SU-DHL-6 (cell line): ENCODE measurements at regions not wholly inside any gene's neighbourhood (a gene's known extent, or its start where the extent isn't known, plus 50 kb on each side); places are given as distances from the start of the nearest gene placed in this dataset.

Experiments
- EZH2phosphoT487 ChIP-seq: fragments of 200-600 bp; sonication (generic), shearing (Covaris generic); conservative IDR thresholded peaks from 2 replicates; pipeline ENCODE4 v1.6.1; 2018; ENCODE audit warnings: mild to moderate bottlenecking, antibody characterized with exemption, low read length, moderate library complexity, mixed read lengths
- TF ChIP-seq, protein P1 (sequence below): fragments of 200-600 bp; sonication (generic); IDR thresholded peaks from one replicate; pipeline ENCODE4 v1.5.1; 2017; ENCODE audit warnings: antibody characterized with exemption, mild to moderate bottlenecking, low read length, moderate library complexity; ENCODE audit not compliant: insufficient read depth, poor library complexity, severe bottlenecking

DNA sequence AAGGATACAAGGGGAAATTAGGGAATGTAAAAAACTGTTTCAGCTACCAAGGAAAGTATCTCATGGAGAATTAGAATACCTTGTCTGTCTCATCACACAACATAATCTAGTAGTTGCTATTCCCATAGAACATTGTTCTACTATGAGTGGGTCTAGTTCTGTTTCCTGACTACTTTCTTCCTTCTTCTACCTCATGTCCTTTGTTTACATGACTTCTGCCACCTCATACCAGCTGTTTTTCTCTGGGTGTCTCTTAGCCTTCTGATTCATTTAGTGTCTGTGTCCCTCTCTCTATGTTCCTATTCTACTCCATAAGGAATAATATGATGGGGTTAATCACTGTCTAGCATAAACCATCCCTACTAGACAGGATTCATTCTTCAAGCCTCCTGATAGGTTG is 887.3 kb downstream of the DIAPH3 start:
- TF ChIP-seq, protein P1, sequence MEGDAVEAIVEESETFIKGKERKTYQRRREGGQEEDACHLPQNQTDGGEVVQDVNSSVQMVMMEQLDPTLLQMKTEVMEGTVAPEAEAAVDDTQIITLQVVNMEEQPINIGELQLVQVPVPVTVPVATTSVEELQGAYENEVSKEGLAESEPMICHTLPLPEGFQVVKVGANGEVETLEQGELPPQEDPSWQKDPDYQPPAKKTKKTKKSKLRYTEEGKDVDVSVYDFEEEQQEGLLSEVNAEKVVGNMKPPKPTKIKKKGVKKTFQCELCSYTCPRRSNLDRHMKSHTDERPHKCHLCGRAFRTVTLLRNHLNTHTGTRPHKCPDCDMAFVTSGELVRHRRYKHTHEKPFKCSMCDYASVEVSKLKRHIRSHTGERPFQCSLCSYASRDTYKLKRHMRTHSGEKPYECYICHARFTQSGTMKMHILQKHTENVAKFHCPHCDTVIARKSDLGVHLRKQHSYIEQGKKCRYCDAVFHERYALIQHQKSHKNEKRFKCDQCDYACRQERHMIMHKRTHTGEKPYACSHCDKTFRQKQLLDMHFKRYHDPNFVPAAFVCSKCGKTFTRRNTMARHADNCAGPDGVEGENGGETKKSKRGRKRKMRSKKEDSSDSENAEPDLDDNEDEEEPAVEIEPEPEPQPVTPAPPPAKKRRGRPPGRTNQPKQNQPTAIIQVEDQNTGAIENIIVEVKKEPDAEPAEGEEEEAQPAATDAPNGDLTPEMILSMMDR: no peak
- TF ChIP-seq EZH2phosphoT487: no peak
